ENCODE measurements at regions not wholly inside any gene's neighbourhood (a gene's known extent, or its start where the extent isn't known, plus 50 kb on each side); places are given as distances from the start of the nearest gene placed in this dataset.

DNA sequence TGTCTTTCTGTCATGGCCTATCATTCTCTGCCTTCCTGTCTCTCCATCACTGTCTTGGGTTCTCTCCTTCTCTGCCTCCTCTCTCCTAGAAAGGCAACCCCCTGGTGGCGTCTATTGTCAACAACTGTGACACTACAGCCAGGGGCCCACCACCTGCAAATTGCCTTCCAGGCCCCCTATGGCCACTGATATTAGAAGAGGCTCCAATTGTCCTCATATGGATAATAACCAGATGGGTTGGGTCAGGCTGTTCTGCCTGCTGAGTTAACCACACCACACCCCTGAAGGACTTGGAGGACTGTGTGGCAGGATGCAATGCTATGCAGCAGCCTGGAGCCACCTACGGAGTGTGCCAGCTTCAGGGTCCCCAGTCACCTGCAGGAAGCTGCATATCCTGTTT lies 665.0 kb downstream of the NTRK3 start:
- DNase-seq: no peak
- Histone ChIP-seq H4K20me1 (ENCODE audit: insufficient read depth, low read length) (no peaks in the 10 kb centered on the region), H2AFZ (ENCODE audit: low read depth, low read length) (no peak overlapping the region), H3K27ac (ENCODE audit: low read length) (no peak overlapping the region), H3K4me3 (ENCODE audit: low read depth in 1 of 2, low read length in 2 of 2) (no peak overlapping the region), H3K9ac (ENCODE audit: low read depth, low read length) (no peak overlapping the region), H3K9me3 (ENCODE audit: insufficient read depth, low read length, severe bottlenecking) (no peaks in the 10 kb centered on the region), H3K4me1 (ENCODE audit: insufficient read depth, low read length) (peaks cover 1% of the 10 kb centered on the region; the same call in 1 of the 2 replicates), H3K27me3 (ENCODE audit: insufficient read depth, low read length, poor library complexity) (no peaks in the 10 kb centered on the region), H3K36me3 (ENCODE audit: insufficient read depth, low read length) (no peaks in the 10 kb centered on the region), H3K4me2 (ENCODE audit: insufficient read depth, low read length) (no peak overlapping the region), H3K79me2 (ENCODE audit: insufficient read depth, low read length) (no peaks in the 10 kb centered on the region)
- no peak for TF ChIP-seq EZH2 (IDR thresholded peaks at IDR 0.05; ENCODE audit: borderline replicate concordance, low read depth, low read length, severe bottlenecking)
- TF ChIP-seq CTCF (IDR thresholded peaks at IDR 0.05; ENCODE audit: borderline replicate concordance, extremely low read depth, low read length, poor library complexity, severe bottlenecking): no peak
- ATAC-seq (ENCODE audit: insufficient read depth, low read depth): no peak

- H3K9ac ChIP-seq (ENCODE audit: low read depth, low read length): no peak overlapping the region
- H3K79me2 ChIP-seq (ENCODE audit: insufficient read depth, low read length): no peaks in the 10 kb centered on the region
- H3K4me2 ChIP-seq (ENCODE audit: insufficient read depth, low read length): no peak overlapping the region
- TF ChIP-seq EZH2 (IDR thresholded peaks at IDR 0.05; ENCODE audit: borderline replicate concordance, low read depth, low read length, severe bottlenecking) (no peak), CTCF (IDR thresholded peaks at IDR 0.05; ENCODE audit: borderline replicate concordance, extremely low read depth, low read length, poor library complexity, severe bottlenecking) (no peak)
- no peaks in the 10 kb centered on the region for H3K27me3 ChIP-seq (ENCODE audit: insufficient read depth, low read length, poor library complexity)
- H4K20me1 ChIP-seq (ENCODE audit: insufficient read depth, low read length): no peaks in the 10 kb centered on the region
- H2AFZ ChIP-seq (ENCODE audit: low read depth, low read length): no peak overlapping the region
- DNase-seq: no peak
- H3K9me3 ChIP-seq (ENCODE audit: insufficient read depth, low read length, severe bottlenecking): no peaks in the 10 kb centered on the region
- ATAC-seq (ENCODE audit: insufficient read depth, low read depth): no peak
- H3K4me1 ChIP-seq (ENCODE audit: insufficient read depth, low read length): no peaks in the 10 kb centered on the region
- H3K4me3 ChIP-seq (ENCODE audit: low read depth in 1 of 2, low read length in 2 of 2): no peak overlapping the region
- no peaks in the 10 kb centered on the region for H3K36me3 ChIP-seq (ENCODE audit: insufficient read depth, low read length)
- H3K27ac ChIP-seq (ENCODE audit: low read length): no peak overlapping the region
Observed at GRCh38 chr15:87591042-87591441, 665.5 kb downstream of the NTRK3 start.

DNA sequence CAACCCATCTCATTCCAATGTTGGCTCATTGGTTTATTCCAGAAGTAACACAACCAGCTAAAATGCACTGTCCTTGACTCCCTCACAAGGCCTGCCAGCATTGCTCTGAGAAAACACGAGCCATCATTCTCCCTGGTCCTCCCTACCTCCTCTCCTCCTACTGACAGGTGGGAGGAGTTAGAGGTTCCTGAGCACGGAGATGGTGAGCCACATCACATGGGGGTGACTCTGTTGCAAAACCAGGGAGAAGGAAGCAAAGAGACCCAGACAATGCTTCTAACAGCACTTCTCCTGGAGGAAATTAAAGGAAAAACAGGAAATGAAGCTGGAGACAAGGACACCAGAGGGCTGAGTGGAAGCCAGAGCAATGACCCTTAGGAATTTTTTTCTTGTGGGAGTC lies 667.4 kb downstream of the NTRK3 start:
- Histone ChIP-seq H3K4me3 (ENCODE audit: low read depth in 1 of 2, low read length in 2 of 2) (no peak overlapping the region), H3K36me3 (ENCODE audit: insufficient read depth, low read length) (no peaks in the 10 kb centered on the region), H3K27me3 (ENCODE audit: insufficient read depth, low read length, poor library complexity) (no peaks in the 10 kb centered on the region), H2AFZ (ENCODE audit: low read depth, low read length) (no peak overlapping the region), H3K9me3 (ENCODE audit: insufficient read depth, low read length, severe bottlenecking) (no peaks in the 10 kb centered on the region), H3K79me2 (ENCODE audit: insufficient read depth, low read length) (no peaks in the 10 kb centered on the region), H3K4me2 (ENCODE audit: insufficient read depth, low read length) (no peak overlapping the region), H3K27ac (ENCODE audit: low read length) (no peak overlapping the region), H3K9ac (ENCODE audit: low read depth, low read length) (no peak overlapping the region), H3K4me1 (ENCODE audit: insufficient read depth, low read length) (no peaks in the 10 kb centered on the region), H4K20me1 (ENCODE audit: insufficient read depth, low read length) (no peaks in the 10 kb centered on the region)
- TF ChIP-seq CTCF (IDR thresholded peaks at IDR 0.05; ENCODE audit: borderline replicate concordance, extremely low read depth, low read length, poor library complexity, severe bottlenecking) (no peak), EZH2 (IDR thresholded peaks at IDR 0.05; ENCODE audit: borderline replicate concordance, low read depth, low read length, severe bottlenecking) (no peak)
- DNase-seq: no peak
- no peak for ATAC-seq (ENCODE audit: insufficient read depth, low read depth)

DNA sequence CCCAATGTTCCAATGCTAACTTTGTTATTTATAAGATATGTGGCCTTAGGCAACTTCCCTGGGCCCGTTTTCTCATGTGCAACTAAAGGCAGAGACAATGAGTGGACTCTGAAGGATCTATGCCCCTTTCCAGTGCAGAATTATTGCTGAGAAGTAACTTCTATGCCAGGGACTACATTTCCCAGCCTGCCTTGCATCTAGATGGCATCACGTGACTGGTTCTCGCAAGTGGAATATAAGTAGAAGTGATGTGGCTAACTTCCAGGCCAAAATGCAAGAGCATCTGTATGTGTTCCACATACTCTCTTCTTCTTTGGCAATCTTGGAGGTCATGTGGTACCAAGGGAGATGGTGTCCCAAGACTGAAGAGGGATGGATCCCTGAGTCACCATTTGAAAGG lies 674.4 kb downstream of the NTRK3 start:
- ATAC-seq (ENCODE audit: insufficient read depth, low read depth) (no peak), DNase-seq (no peak)
- H3K27me3 ChIP-seq (ENCODE audit: insufficient read depth, low read length, poor library complexity): no peaks in the 10 kb centered on the region

More for the DNA sequence above, 674.4 kb downstream of the NTRK3 start:
- Histone ChIP-seq H3K36me3 (ENCODE audit: insufficient read depth, low read length) (no peaks in the 10 kb centered on the region), H3K4me2 (ENCODE audit: insufficient read depth, low read length) (no peak overlapping the region), H4K20me1 (ENCODE audit: insufficient read depth, low read length) (no peaks in the 10 kb centered on the region), H3K9me3 (ENCODE audit: insufficient read depth, low read length, severe bottlenecking) (no peaks in the 10 kb centered on the region), H3K9ac (ENCODE audit: low read depth, low read length) (no peak overlapping the region), H3K4me3 (ENCODE audit: low read depth in 1 of 2, low read length in 2 of 2) (no peak overlapping the region), H3K79me2 (ENCODE audit: insufficient read depth, low read length) (no peaks in the 10 kb centered on the region), H3K4me1 (ENCODE audit: insufficient read depth, low read length) (no peaks in the 10 kb centered on the region), H3K27ac (ENCODE audit: low read length) (no peak overlapping the region), H2AFZ (ENCODE audit: low read depth, low read length) (no peak overlapping the region)
- TF ChIP-seq EZH2 (IDR thresholded peaks at IDR 0.05; ENCODE audit: borderline replicate concordance, low read depth, low read length, severe bottlenecking): no peak
- TF ChIP-seq CTCF (IDR thresholded peaks at IDR 0.05; ENCODE audit: borderline replicate concordance, extremely low read depth, low read length, poor library complexity, severe bottlenecking): no peak
